Mammary epithelial cell (primary cell): ENCODE measurements at regions not wholly inside any gene's neighbourhood (a gene's known extent, or its start where the extent isn't known, plus 50 kb on each side); places are given as distances from the start of the nearest gene placed in this dataset.

Experiments
- EZH2 ChIP-seq: IDR thresholded peaks from 2 replicates; pipeline ENCODE4 v1.6.1; 2012; ENCODE audit warnings: low read length, inconsistent platforms, borderline replicate concordance
- TF ChIP-seq, protein P1 (sequence below), 2 donors: IDR thresholded peaks in 1 of 2; conservative IDR thresholded peaks in 1 of 2; 2 replicates each; pipeline ENCODE4 v1.5.1; 2011 to 2012; ENCODE audit warnings: inconsistent platforms in 2 of 2, low read length in 2 of 2, mild to moderate bottlenecking in 2 of 2, control low read depth in 1 of 2, low read depth in 1 of 2; ENCODE audit not compliant: insufficient read depth in 1 of 2; ENCODE audit errors: extremely low read depth in 1 of 2

DNA sequence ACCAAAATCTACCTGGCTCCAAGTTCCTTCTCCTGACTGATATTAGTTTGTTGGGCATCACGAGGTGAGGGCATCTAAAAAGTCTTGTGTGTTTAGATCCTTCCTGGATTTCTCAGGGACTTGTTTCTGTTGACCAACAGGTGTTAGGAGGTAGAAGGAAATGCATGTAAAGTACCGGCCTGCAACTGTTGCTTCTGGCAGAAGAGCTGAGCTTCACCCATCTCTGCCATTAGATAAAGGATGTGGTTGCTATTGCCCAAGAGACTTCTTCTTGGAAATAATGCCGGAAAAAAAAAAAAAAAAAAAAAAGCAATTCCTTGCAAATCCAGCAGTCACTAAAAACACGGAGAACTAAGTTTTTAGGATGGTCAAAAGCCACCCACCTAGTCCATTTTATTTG lies 303.1 kb downstream of the CDH26 start:
- TF ChIP-seq, protein P1, sequence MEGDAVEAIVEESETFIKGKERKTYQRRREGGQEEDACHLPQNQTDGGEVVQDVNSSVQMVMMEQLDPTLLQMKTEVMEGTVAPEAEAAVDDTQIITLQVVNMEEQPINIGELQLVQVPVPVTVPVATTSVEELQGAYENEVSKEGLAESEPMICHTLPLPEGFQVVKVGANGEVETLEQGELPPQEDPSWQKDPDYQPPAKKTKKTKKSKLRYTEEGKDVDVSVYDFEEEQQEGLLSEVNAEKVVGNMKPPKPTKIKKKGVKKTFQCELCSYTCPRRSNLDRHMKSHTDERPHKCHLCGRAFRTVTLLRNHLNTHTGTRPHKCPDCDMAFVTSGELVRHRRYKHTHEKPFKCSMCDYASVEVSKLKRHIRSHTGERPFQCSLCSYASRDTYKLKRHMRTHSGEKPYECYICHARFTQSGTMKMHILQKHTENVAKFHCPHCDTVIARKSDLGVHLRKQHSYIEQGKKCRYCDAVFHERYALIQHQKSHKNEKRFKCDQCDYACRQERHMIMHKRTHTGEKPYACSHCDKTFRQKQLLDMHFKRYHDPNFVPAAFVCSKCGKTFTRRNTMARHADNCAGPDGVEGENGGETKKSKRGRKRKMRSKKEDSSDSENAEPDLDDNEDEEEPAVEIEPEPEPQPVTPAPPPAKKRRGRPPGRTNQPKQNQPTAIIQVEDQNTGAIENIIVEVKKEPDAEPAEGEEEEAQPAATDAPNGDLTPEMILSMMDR (conservative IDR thresholded peaks at IDR 0.05 in 1 of 2, IDR thresholded peaks at IDR 0.05 in 1 of 2; ENCODE audit: extremely low read depth in 1 of 2, insufficient read depth in 1 of 2, low read depth in 1 of 2, low read length in 2 of 2), result no peak
- TF ChIP-seq EZH2, result no peak
